Transverse colon (tissue), 4 donors: ENCODE measurements at regions not wholly inside any gene's neighbourhood (a gene's known extent, or its start where the extent isn't known, plus 50 kb on each side); places are given as distances from the start of the nearest gene placed in this dataset.
"Not testable (repeated sequence)": the region's sequence is repeated elsewhere in the genome, so short reads cannot be mapped to it uniquely, and the experiment has no call there.

Source experiments
- EP300 ChIP-seq: sonication (generic); formaldehyde crosslinking; IDR thresholded peaks from one replicate; pipeline ENCODE4 v1.6.1; 2017; ENCODE audit warnings: antibody characterized with exemption, low read depth
- POLR2A ChIP-seq: fragments of 450-650 bp; IDR thresholded peaks from one replicate; pipeline ENCODE4 v1.6.1; 2016; ENCODE audit warnings: antibody characterized with exemption, mild to moderate bottlenecking, moderate library complexity
- POLR2AphosphoS5 ChIP-seq, 3 donors: sonication (generic); formaldehyde crosslinking; IDR thresholded peaks; one replicate each; pipeline ENCODE4 v1.6.1; 2016; ENCODE audit warnings: antibody characterized with exemption in 3 of 3
- TF ChIP-seq, protein P1 (sequence below), 5 experiments: fragments of 200-600 bp in 3 of 5; fragments of 450-650 bp in 2 of 5; sonication (generic) in 3 of 5; IDR thresholded peaks; 1 replicate in 2 of 5; 2 replicates in 3 of 5; pipeline ENCODE4 v1.5.1; 2016 to 2017; ENCODE audit warnings: antibody characterized with exemption in 5 of 5, inconsistent platforms in 3 of 5, mild to moderate bottlenecking in 2 of 5, moderate library complexity in 1 of 5

DNA sequence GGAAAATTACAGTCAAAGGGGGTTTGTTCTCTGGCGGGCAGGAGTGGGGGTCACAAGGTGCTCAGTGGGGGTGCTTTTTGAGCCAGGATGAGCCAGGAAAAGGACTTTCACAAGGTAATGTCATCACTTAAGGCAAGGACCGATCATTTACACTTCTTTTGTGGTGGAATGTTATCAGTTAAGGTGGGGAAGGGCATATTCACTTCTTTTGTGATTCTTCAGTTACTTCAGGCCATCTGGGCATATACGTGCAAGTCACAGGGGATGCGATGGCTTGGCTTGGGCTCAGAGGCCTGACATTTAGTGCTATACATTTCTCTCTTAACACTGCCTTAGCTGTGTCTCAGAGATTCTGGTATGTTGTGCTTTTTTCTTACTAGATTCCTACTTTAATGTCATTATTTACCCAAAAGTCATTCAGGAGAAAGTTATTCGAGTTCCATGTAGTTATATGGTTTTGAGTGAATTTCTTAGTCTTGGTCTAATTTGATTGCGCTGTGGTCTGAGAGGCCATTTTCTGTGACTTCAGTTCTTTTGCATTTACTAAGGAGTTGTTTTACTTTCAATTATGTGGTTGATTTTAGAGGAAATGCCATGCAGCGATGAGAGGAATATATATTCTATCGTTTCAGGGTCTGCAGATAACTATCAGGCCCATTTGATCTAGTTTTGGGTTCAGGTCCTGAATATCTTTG lies 416.2 kb upstream of the EPHA7 start:
- not testable (repeated sequence) for TF ChIP-seq POLR2A; POLR2AphosphoS5 (IDR thresholded peaks at IDR 0.05); EP300
- TF ChIP-seq, protein P1, sequence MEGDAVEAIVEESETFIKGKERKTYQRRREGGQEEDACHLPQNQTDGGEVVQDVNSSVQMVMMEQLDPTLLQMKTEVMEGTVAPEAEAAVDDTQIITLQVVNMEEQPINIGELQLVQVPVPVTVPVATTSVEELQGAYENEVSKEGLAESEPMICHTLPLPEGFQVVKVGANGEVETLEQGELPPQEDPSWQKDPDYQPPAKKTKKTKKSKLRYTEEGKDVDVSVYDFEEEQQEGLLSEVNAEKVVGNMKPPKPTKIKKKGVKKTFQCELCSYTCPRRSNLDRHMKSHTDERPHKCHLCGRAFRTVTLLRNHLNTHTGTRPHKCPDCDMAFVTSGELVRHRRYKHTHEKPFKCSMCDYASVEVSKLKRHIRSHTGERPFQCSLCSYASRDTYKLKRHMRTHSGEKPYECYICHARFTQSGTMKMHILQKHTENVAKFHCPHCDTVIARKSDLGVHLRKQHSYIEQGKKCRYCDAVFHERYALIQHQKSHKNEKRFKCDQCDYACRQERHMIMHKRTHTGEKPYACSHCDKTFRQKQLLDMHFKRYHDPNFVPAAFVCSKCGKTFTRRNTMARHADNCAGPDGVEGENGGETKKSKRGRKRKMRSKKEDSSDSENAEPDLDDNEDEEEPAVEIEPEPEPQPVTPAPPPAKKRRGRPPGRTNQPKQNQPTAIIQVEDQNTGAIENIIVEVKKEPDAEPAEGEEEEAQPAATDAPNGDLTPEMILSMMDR (IDR thresholded peaks at IDR 0.05), result not testable (repeated sequence)
